HG02938 (cell line): ENCODE measurements at regions not wholly inside any gene's neighbourhood (a gene's known extent, or its start where the extent isn't known, plus 50 kb on each side); places are given as distances from the start of the nearest gene placed in this dataset.

Source experiments
- ATAC-seq: cut with Tn5 transposase; IDR thresholded peaks from one replicate; pipeline ENCODE4 v1.9.1; 2021; ENCODE audit warnings: mild to moderate bottlenecking, moderate library complexity; ENCODE audit not compliant: unreplicated experiment

DNA sequence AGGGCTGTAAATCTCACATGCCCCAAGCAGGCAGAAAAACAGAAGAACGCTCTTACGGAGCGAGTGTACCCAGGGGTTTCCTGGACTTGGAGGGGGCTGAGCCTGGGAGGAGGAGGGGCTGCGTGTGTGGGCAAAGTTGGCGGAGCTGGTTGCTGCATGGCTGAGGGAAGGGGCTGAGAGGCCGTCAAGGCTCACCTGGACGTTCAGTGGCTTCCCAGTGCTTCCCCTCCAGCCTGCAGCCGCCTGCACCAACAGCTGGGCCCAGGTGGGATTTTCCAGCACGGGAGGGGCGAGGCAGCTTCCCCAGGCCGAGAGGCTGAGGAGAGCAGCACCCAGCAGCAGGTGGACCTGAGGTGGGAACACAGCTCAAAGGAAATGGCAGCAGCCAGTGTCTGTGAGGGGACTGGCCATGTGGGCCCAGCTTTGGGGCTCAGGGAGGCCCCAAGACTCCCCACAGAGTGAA, 70.6 kb upstream of the CTDP1 start:
- no peak for ATAC-seq

DNA sequence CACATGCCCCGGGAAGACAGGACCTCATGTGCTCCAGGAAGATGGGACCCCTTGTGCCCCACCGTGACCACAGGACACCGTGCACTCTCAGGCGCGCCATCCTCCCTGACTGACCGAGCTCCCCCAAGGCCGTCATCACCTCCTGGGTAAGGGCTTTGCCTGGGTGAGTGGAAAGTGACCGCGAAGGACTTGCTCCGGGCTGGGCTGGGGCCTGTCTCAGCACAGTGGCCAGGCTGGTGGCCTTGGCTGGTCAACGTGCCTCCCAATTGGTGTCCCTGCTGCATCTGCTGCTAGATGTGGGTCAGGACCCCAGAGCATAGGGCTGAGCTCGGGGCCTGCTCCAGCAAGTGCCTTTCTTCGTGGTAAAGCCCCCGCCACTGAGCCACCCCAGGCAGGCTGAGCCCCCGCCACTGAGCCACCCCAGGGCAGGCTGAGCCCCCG, 69.7 kb upstream of the CTDP1 start:
- ATAC-seq: no peak

DNA sequence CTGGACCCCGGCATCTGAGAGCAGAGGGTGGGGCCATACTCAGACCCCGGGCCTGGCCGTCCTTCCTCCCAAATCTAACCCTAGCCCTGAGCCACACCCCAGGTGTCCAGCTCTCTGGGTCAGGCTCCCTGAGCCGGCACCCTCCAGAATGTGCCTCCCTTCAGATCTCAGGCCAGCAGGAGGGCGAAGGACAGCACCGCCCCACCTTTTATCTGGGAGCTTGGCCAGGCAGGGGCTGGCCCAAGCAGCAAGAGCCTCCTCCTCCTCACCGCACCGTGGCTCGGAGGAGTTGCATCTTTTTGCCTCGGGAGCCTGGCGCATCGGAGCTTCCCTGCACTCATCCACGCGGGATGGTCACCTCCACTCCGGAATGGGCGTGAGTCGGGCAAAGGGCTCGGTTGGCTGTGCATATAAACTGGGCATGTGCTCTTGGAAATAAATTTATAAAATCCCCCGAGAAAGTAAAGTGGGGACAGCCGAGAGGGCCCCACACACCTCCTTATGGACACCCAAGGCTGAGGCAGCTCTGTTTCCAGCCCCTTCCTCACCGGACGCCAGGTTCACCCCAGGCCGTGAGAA, 69.1 kb upstream of the CTDP1 start:
- no peak for ATAC-seq

DNA sequence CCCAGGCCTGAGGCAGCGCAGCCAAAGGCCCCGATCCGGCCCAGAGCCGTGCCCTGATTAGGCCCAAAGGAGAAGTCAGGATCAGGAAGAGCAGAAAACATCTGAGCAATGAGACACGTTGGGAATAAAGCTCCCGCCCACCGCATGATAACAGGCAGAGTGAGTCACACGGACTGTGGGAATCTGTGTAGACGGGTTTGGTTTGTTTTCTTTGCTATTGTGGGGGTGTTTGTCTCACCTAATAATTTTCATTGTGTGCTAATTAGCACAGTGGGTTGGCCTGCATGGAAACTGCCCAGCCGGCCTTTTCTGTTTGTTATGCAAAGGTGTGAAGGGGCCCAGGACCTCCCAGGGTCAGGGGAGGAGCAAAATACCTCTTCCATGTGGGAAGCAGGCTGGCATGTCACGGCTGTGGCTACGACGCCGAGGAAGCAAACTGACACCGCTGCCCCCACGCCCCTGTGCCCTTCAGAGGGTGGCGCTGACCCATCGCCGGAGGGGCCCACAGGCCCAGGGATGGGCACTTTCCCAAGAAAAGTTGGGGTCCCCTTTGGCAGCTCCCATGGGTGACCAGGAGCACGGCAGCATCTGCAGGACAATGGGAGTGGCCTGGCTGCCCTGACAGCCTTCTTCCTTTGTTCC, 68.4 kb upstream of the CTDP1 start:
- no peak for ATAC-seq

DNA sequence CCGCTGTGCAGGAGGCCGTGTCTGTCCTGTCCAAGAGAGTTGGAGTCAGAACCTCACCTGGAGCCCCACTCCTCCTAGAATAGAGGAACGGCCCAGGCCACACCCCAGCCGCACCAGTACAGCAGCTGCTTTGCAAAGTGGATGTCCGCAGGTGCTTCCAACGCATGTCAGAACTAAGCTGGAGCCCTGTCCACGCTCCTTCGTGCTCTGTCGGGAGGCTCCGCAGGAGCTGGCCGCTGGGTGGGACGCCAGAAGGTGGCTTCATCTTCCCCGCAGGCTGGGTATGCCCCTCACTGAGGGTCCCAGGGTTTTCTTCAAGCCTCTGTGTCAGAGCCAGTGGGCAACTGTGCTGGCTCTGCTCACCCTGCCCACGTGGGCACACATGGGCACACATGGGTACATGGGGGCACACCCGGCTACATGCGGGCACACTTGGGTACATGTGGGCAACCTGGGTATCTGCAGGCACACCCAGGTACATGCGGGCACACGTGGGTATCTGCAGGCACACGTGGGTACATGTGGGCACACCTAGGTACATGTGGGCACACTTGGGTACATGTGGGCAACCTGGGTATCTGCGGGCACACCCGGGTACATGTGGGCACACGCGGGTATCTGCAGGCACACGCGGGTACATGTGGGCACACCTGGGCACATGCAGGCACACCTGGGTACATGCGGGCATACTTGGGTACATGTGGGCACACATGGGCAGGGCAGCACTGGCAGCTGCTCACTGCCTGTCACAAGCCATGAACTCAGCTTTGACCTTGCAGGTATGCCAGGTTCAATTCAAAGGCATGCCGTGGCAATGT, 67.1 kb upstream of the CTDP1 start:
- ATAC-seq: no peak

DNA sequence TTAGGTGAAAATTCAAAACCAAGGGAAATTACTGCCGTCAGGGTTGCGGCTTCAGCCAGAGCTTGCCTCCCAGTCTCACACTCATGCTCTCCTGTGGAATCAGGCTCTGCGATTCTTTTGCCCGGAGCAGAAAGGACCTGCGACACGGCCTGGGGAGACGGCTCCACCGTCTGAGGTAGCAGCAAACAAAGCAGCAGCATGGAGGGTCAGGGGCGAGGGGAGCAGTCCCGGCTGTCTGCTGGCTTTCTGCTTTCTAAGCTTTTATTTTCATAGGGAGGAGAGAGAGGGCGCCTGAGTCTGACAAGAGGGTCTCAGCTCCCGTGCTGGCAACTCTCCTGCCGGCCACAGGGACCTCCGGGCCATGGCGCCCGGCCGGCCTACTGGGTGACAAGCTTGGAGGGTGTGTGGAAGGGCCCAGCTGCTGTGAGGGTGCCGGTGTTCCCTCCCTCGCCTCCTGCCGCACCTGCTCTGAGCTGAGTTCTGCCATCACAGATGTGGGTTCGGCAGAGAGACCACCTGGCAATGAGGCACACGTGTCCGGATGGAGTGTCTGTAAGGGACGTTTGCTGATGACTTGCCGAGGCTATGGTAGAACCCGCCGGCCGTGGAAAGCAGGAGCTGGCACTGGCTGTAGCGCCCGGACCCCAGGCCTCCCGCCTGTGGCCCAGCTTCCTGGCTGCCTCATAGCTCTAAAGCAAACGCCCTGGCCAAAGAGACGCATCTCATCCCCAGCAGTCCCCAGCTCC, 66.2 kb upstream of the CTDP1 start:
- ATAC-seq: no peak

DNA sequence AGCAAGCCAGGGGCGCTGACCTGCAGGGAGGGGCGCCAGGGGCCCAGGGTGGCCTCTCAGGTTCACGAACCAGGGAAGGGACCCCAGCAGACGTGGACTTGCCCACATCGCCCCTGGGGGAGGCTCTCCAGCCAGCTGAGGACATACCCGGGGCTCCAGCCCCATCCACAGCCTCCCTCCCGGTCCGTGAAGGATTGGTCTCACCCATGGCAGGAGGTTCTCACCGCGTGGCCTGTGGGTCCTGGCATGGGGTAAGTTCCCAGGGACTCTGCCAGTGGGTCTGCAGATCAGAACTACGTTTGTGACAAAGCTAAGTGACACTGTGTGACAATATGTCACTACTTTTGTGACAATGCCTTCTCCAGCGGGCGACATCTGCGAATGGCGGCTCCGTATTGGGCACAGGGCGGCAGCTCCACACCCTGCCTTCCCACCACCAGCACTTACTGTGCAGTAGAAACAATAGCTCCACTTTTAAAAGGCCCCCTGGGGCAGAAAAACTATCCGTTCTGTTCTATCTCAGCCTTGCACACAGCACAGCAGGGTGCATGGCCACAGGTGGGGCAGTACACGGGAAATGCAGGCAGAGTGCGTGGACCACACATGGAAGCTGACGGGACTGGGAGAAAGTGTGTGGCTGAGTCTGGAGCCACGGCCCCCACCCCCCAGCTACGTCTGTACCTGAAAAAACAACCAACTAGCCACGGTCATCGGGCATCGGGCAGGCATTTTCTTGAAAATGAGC, 65.2 kb upstream of the CTDP1 start:
- no peak for ATAC-seq

DNA sequence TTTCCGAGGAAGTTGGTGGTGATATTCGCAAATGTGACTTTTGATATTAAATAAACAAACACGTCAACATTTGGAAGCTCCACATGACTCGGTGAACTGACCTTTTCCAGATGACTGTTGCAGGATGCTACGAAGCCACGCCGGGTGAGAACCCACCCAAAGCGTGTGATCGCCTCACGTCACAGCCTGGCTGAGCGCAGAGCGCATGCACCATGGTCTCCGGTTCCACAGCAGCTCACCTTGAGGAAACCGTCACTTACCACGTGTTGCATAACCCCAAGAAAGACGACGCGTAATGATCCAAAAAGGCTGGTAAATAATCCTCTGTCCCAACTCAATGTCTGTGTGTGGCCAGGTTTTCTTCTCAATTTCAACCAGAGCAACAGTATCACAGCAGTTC, 64.5 kb upstream of the CTDP1 start:
- no peak for ATAC-seq

DNA sequence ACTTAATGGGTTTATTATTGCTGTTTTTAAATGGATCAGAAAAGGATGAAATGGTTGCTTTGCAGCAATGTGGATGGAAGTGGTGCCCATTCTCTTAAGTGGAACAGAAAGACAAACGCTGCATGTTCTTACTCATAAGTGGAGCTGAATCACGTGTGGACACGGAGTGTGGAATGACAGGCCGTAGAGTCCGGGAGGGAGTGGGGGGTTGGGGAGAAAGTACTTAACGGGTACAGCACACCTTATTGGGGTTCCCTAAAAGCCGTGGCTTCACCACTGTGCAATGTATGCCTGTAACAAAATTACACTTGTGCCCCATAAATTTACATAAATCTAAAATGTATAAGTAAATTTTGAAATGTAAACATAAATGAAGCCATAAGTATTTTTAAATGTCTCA, 64.0 kb upstream of the CTDP1 start:
- ATAC-seq: no peak

DNA sequence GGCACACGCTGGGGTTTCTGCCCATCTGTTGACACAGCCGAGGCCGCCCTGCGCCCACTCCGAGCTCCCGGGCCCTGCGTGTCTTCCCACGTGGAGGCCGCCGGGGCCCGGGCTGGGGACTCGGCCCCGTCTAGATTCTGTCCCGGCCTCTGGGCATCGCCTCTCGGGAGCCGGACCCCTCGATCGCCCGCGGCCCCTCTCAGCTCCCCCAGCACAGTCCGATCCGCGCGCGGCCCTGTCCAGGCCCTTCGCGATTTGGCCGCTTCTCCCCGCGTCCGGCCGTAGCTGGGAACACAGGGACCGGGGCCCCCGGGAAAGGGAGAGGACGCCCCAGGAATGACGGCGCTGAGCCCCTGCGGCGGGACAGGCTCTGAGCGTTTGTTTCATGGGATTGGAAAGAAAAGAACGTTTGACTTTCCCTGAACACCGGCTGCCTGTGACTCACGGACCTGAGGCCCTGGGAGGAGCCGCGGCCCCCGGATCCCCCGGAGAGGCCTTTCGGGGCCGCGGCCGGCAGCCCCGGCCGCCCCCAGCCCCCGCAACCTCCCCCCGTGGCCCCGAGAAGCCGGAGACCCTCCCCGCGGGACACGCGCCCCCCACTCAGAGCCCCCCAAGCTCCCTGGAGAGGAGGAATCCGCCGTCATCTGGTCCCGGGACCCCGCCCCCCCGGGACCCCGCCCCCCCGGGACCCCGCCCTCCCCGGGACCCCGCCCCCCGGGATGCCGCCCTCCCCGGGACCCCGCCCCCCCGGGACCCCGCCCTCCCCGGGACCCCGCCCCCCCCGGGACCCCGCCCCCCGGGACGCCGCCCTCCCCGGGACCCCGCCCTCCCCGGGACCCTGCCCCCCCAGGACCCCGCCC, 62.7 kb upstream of the CTDP1 start:
- no peak for ATAC-seq

DNA sequence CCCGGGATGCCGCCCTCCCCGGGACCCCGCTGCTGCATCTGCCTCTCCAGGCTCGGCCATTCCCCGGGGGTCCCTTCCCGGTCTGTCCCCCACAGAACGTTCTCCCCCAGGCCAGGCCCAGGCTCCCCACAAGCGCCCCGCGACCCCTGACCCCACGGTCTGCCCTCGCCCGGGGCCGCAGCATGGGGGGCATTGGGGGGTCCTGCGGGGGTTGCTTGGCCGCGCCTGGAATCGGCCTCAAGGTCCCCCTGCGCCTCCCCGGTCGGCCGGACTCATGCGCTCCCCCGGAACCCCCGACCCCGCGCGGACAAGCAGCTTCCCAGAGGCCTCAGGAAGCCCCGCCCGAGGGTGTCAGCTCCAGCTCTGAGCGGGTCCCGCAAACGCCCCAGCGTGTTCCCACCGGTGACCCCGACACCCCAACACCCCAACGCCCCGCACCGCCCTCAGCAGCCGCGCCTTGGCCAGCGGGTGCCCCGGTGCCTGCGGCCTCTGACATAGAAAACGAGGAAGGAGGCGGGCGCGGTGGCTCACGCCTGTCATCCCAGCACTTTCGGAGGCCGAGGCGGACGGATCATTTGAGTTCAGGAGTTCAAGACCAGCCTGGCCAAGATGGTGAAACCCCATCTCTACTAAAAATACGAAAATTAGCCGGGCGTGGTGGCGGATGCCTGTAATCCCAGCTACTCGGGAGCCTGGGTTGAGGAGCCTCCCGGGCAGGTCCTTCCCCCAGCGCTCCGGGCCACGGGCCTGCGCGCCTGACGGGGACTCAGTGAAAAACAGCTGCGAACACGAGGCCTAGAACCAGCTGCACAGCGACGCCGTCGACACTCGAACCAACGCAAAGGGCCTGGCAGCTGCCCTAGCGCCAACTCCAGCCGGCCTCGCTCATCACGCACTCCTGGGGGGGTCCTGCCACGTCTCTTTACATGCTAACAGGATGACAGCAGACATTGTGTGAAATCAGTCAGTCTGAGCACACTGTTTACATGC, 61.8 kb upstream of the CTDP1 start:
- no peak for ATAC-seq

DNA sequence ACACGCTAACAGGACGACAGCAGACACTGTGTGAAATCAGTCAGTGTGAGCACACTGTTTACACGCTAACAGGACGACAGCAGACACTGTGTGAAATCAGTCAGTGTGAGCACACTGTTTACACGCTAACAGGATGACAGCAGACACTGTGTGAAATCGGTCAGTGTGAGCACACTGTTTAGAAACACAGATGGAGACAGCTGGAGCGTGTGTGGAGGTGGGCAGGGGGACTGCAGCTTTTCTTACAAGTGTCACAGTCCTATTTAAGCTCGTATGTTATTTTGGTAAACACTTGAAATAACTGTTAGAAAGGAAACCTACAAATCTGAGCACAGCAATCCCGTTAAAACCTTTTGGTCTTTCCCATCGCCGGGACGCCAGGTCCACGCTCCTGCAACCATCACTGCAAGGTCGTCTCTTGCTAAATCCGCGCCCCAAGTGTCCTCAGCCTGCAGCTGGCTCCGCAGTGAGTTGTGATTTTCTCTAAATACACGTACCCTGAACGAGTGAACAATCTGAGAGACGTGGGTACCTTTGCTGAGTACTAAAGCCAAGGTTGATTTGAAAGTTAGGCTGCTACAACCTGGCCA, 58.9 kb upstream of the CTDP1 start:
- ATAC-seq: no peak

DNA sequence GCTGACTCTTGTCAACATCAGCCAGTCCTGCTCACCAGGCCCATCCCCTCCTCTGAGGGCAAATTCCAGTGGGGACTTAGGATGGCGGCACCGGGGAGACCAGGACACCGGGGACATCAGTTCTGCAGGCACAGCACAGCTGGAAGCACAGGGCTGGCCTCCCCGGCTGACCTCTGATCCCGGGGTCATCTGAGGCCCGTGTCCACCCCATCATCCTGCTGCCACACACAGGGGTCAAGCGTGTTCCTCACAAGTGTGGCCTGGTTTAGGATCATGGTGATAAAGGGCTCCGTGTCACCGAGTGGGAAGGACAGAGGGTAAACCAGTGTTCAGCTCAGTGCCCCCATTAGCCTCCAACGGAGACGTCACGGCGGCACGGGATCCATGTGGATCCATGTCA, 58.1 kb upstream of the CTDP1 start:
- no peak for ATAC-seq

DNA sequence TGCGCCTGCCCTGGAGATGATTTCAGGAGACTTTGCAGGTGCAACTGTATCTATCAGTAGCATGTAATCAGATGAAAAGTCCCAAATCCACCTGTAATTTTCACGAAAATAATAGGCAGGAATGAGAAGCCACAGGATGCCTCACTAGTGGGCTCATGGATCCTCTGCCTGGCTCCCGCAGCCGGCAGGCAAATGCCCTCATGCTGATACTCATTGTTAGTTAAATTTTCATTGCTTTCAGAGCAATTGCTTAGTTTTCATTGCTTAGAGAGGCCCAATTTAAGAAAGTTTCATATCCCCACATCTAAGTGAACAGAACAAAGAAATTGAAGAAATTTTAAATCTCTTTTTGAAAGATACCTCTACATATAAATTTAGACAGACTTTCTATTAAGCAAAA, 57.6 kb upstream of the CTDP1 start:
- no peak for ATAC-seq

DNA sequence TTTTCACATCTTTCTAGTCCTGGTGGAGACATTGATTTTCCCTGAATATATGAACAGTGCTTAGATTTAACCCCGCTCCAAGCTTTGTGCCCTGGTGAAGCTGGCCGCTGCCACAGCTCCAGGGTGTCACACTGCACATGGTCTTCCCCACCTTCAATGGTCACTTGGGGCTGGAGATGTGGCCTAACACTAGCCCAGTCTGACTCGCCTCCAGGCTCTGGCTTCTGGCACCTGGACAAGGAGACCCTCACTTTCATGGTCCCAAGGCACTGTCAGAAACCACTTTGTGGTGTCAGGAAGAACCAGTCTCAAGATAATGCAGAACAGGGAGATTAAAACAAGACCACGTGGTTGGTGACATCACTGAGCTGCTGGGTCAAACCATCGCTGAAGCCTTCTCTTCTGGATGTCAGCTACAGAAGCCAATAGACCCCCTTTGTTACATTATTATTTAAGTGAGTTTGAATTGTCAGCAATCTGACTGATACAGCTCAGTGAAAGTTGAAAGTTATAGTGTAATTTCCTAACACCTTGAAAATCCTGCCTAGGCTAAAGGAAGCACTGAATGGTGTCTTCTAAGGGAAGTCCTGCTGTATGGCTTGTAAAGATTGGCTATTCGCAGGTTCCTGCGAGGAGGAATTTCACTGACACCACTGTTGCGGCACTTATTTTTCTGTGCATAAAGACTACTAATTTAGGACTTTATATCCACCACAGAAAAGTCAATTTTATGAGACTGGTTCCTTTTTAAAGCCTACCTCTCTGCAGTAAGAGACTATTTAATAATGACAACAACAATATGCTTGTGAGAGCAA, 55.0 kb upstream of the CTDP1 start:
- peak; percentile 21 for ATAC-seq

DNA sequence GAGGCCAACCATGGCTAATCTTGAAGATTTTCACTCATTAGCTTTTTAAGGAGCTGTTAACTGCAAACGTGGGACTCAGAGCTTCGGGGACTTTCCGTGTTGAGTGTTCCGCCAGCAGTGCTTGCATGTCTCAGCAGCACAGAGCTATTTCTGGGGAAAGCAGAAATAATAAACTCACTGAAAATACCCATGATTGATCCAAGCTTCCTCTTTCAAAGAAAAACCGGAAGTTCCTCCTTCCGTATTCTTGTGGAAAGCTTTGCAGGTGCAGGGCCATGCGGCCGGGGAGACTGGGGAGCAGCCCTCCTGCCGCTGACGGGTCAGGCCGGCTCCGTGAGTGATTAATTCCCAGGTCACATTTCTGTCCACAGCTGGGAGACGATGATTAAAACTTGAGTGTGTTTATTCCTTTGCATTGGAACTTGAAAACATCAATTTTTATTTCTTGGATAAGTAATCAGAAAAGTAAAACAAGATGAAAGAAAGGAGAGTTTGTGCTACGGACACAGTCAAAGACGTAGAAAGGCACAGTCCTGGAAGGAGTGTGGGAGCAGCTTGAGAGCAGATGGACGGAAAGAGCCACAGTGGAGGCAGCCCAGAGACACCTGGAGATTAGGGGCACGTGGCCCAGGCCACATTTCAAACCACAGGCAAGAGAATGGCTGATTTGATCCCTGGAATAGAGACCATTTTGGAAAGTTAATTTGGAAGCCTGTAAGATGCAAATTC, 54.2 kb upstream of the CTDP1 start:
- ATAC-seq: peak; percentile 73
